22Rv1 (cell line): ENCODE measurements at regions not wholly inside any gene's neighbourhood (a gene's known extent, or its start where the extent isn't known, plus 50 kb on each side); places are given as distances from the start of the nearest gene placed in this dataset.

ENCODE experiments used
- ZFX ChIP-seq: fragments of 450-650 bp; IDR thresholded peaks from 2 replicates; pipeline ENCODE4 v1.6.1; 2017; ENCODE audit warnings: antibody characterized with exemption, borderline replicate concordance
- TF ChIP-seq, protein P1 (sequence below): fragments of 450-650 bp; IDR thresholded peaks from 2 replicates; pipeline ENCODE4 v1.5.1; 2017; ENCODE audit warnings: mild to moderate bottlenecking

DNA sequence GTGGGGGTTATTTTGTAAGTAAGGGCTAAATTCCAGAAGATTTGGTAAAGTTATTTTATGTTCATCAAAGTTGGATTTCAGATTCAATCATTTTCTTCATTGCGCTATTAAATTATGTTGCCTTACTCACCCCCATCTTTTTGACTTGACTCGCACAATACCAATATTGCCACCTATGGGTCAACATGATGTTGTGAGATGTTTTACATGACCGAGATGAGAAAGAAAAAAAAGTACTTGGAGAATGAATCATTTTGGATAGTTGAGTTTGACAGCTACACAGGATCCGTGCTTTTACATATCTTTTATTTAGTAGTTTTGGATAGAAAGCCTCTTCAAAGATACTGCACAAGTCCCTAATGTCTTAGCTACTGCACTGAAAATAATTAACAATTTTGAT is 224.2 kb upstream of the EMCN start:
- TF ChIP-seq ZFX: no peak
- TF ChIP-seq, protein P1, sequence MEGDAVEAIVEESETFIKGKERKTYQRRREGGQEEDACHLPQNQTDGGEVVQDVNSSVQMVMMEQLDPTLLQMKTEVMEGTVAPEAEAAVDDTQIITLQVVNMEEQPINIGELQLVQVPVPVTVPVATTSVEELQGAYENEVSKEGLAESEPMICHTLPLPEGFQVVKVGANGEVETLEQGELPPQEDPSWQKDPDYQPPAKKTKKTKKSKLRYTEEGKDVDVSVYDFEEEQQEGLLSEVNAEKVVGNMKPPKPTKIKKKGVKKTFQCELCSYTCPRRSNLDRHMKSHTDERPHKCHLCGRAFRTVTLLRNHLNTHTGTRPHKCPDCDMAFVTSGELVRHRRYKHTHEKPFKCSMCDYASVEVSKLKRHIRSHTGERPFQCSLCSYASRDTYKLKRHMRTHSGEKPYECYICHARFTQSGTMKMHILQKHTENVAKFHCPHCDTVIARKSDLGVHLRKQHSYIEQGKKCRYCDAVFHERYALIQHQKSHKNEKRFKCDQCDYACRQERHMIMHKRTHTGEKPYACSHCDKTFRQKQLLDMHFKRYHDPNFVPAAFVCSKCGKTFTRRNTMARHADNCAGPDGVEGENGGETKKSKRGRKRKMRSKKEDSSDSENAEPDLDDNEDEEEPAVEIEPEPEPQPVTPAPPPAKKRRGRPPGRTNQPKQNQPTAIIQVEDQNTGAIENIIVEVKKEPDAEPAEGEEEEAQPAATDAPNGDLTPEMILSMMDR: peak; percentile 34; the same call in 1 of the 2 replicates
